ENCODE measurements at regions not wholly inside any gene's neighbourhood (a gene's known extent, or its start where the extent isn't known, plus 50 kb on each side); places are given as distances from the start of the nearest gene placed in this dataset.

GRCh38 chr6:159609652-159610178 is 83.3 kb downstream of the SOD2 start:
- H3K9me3 ChIP-seq (ENCODE audit: insufficient read depth, low read length): peaks cover 6% of the 10 kb centered on the region; the same call in 1 of the 2 replicates
- no peak overlapping the region for H3K9ac ChIP-seq (ENCODE audit: insufficient read length, low read depth)
- H3K27me3 ChIP-seq (ENCODE audit: insufficient read depth, insufficient read length): no peaks in the 10 kb centered on the region
- no peak overlapping the region for H3K4me3 ChIP-seq (ENCODE audit: insufficient read length, low read depth)
- TF ChIP-seq YY1 (IDR thresholded peaks at IDR 0.05; ENCODE audit: insufficient read depth, insufficient read length) (no peak), ZNF274 (IDR thresholded peaks at IDR 0.05; ENCODE audit: low read depth, low read length) (no peak), SUZ12 (IDR thresholded peaks at IDR 0.05; ENCODE audit: extremely low read depth, insufficient read depth, insufficient read length) (no peak)
- no peaks in the 10 kb centered on the region for H3K4me1 ChIP-seq (ENCODE audit: insufficient read depth, insufficient read length)
- H3K36me3 ChIP-seq (ENCODE audit: insufficient read depth, insufficient read length, low read length): no peaks in the 10 kb centered on the region
- DNase-seq (ENCODE audit: low read depth, low spot score): no peak

- TF ChIP-seq YY1 (IDR thresholded peaks at IDR 0.05; ENCODE audit: insufficient read depth, insufficient read length): no peak
- DNase-seq (ENCODE audit: low read depth, low spot score): peak; percentile 13
- no peaks in the 10 kb centered on the region for H3K36me3 ChIP-seq (ENCODE audit: insufficient read depth, insufficient read length, low read length)
- no peaks in the 10 kb centered on the region for H3K4me1 ChIP-seq (ENCODE audit: insufficient read depth, insufficient read length)
- H3K9ac ChIP-seq (ENCODE audit: insufficient read length, low read depth): no peak overlapping the region
- H3K4me3 ChIP-seq (ENCODE audit: insufficient read length, low read depth): no peak overlapping the region
- peaks cover 3% of the 10 kb centered on the region; the same call in 1 of the 2 replicates for H3K9me3 ChIP-seq (ENCODE audit: insufficient read depth, low read length)
- no peaks in the 10 kb centered on the region for H3K27me3 ChIP-seq (ENCODE audit: insufficient read depth, insufficient read length)
Observed at GRCh38 chr6:159608961-159609651, 83.9 kb downstream of the SOD2 start.

DNA sequence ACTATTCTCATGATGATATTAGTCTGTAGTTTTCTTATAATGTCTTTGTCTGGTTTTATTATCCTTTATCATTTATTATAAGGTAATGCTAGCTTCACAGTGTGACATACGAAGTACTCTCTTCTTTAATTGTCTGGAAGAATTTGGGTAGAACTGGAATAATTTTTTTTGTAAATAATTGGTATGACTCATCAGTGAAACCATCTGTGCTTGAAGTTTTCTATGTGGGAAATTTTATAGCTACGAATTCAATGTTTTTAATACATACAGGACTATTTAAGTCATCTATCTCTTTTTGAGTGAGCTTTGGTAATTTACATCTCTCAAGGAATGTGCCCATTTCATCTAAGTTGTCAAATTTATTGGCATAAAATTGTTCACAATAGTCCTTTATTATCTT is 86.3 kb downstream of the SOD2 start:
- no peak for DNase-seq (ENCODE audit: low read depth, low spot score)
- TF ChIP-seq ZNF274 (IDR thresholded peaks at IDR 0.05; ENCODE audit: low read depth, low read length): no peak

DNA sequence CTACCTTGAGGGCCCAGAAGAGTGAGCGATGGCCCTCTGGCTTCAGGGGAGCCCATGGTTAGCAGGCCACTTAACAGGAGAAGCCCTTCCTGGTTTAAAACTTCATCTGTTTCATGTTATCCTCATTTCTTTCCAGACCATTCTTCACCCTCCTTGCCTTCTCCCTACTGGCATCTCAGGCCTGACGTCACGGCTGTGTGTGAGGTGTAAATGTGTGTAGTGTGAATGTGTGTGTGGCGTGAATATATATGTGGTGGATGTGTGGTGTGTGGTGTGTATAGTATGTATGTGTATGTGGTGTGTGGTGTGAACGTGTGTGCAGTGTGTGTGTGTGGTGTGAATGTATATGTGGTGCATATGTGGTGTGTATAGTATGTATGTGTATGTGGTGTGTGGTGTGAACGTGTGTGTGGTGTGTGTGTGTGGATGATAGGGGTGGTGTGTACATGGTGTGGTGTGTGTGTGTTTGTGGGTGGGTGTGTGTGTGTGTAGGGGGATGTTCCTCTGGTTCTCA is 88.5 kb downstream of the SOD2 start:
- Histone ChIP-seq H3K9ac (ENCODE audit: insufficient read length, low read depth) (no peak overlapping the region), H3K36me3 (ENCODE audit: insufficient read depth, insufficient read length, low read length) (no peaks in the 10 kb centered on the region), H3K9me3 (ENCODE audit: insufficient read depth, low read length) (no peaks in the 10 kb centered on the region), H3K4me3 (ENCODE audit: insufficient read length, low read depth) (no peak overlapping the region), H3K27me3 (ENCODE audit: insufficient read depth, insufficient read length) (no peaks in the 10 kb centered on the region), H3K4me1 (ENCODE audit: insufficient read depth, insufficient read length) (peaks cover 2% of the 10 kb centered on the region)
- DNase-seq (ENCODE audit: low read depth, low spot score): no peak
- no peak for TF ChIP-seq ZNF274 (IDR thresholded peaks at IDR 0.05; ENCODE audit: low read depth, low read length)
- TF ChIP-seq YY1 (IDR thresholded peaks at IDR 0.05; ENCODE audit: insufficient read depth, insufficient read length): no peak
- TF ChIP-seq SUZ12 (IDR thresholded peaks at IDR 0.05; ENCODE audit: extremely low read depth, insufficient read depth, insufficient read length): no peak

More for the DNA sequence above, 86.3 kb downstream of the SOD2 start:
- no peak overlapping the region for H3K4me3 ChIP-seq (ENCODE audit: insufficient read length, low read depth)
- H3K36me3 ChIP-seq (ENCODE audit: insufficient read depth, insufficient read length, low read length): no peaks in the 10 kb centered on the region
- no peaks in the 10 kb centered on the region for H3K27me3 ChIP-seq (ENCODE audit: insufficient read depth, insufficient read length)
- no peak overlapping the region for H3K9ac ChIP-seq (ENCODE audit: insufficient read length, low read depth)
- H3K4me1 ChIP-seq (ENCODE audit: insufficient read depth, insufficient read length): no peaks in the 10 kb centered on the region
- no peaks in the 10 kb centered on the region for H3K9me3 ChIP-seq (ENCODE audit: insufficient read depth, low read length)

- Histone ChIP-seq H3K4me1 (ENCODE audit: insufficient read depth, insufficient read length) (peaks cover 2% of the 10 kb centered on the region), H3K4me3 (ENCODE audit: insufficient read length, low read depth) (no peak overlapping the region), H3K27me3 (ENCODE audit: insufficient read depth, insufficient read length) (no peaks in the 10 kb centered on the region), H3K9ac (ENCODE audit: insufficient read length, low read depth) (no peak overlapping the region), H3K9me3 (ENCODE audit: insufficient read depth, low read length) (no peaks in the 10 kb centered on the region), H3K36me3 (ENCODE audit: insufficient read depth, insufficient read length, low read length) (no peaks in the 10 kb centered on the region)
- DNase-seq (ENCODE audit: low read depth, low spot score): no peak
- TF ChIP-seq YY1 (IDR thresholded peaks at IDR 0.05; ENCODE audit: insufficient read depth, insufficient read length): no peak
- TF ChIP-seq SUZ12 (IDR thresholded peaks at IDR 0.05; ENCODE audit: extremely low read depth, insufficient read depth, insufficient read length): no peak
- no peak for TF ChIP-seq ZNF274 (IDR thresholded peaks at IDR 0.05; ENCODE audit: low read depth, low read length)
Observed at GRCh38 chr6:159602431-159603041, 90.5 kb downstream of the SOD2 start.

DNA sequence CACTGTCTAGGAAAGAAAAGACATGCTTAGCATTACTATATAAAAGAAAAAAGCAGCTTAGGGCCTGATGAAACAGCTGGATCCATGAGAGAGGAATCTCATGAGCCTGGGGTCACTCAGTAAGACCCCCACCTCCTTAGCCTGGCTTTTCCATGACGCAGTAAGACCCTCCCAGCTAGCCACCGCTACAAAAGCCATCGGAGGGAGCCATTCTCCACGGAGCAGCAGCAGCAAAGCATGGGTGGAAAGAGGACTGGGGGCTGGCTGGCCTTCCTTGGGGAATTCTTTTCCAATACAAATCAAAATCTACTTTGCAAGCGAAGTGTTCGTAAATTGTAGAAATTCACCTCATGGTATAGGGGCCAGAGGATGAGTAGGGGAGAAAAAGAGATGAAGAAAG is 91.8 kb downstream of the SOD2 start:
- H3K9me3 ChIP-seq (ENCODE audit: insufficient read depth, low read length): no peaks in the 10 kb centered on the region
- peaks cover 2% of the 10 kb centered on the region for H3K4me1 ChIP-seq (ENCODE audit: insufficient read depth, insufficient read length)
- TF ChIP-seq YY1 (IDR thresholded peaks at IDR 0.05; ENCODE audit: insufficient read depth, insufficient read length): no peak
- TF ChIP-seq ZNF274 (IDR thresholded peaks at IDR 0.05; ENCODE audit: low read depth, low read length): no peak
- no peak for TF ChIP-seq SUZ12 (IDR thresholded peaks at IDR 0.05; ENCODE audit: extremely low read depth, insufficient read depth, insufficient read length)
- DNase-seq (ENCODE audit: low read depth, low spot score): no peak
- H3K36me3 ChIP-seq (ENCODE audit: insufficient read depth, insufficient read length, low read length): no peaks in the 10 kb centered on the region
- H3K9ac ChIP-seq (ENCODE audit: insufficient read length, low read depth): no peak overlapping the region
- no peaks in the 10 kb centered on the region for H3K27me3 ChIP-seq (ENCODE audit: insufficient read depth, insufficient read length)
- no peak overlapping the region for H3K4me3 ChIP-seq (ENCODE audit: insufficient read length, low read depth)

GRCh38 chr6:159595173-159595572 is 97.9 kb downstream of the SOD2 start:
- Histone ChIP-seq H3K9me3 (ENCODE audit: insufficient read depth, low read length) (no peaks in the 10 kb centered on the region), H3K4me3 (ENCODE audit: insufficient read length, low read depth) (no peak overlapping the region), H3K27me3 (ENCODE audit: insufficient read depth, insufficient read length) (no peaks in the 10 kb centered on the region), H3K9ac (ENCODE audit: insufficient read length, low read depth) (no peak overlapping the region), H3K36me3 (ENCODE audit: insufficient read depth, insufficient read length, low read length) (no peaks in the 10 kb centered on the region), H3K4me1 (ENCODE audit: insufficient read depth, insufficient read length) (no peaks in the 10 kb centered on the region)
- TF ChIP-seq YY1 (IDR thresholded peaks at IDR 0.05; ENCODE audit: insufficient read depth, insufficient read length) (no peak), ZNF274 (IDR thresholded peaks at IDR 0.05; ENCODE audit: low read depth, low read length) (no peak), SUZ12 (IDR thresholded peaks at IDR 0.05; ENCODE audit: extremely low read depth, insufficient read depth, insufficient read length) (no peak)
- DNase-seq (ENCODE audit: low read depth, low spot score): no peak

Data from NT2/D1 (cell line).